ENCODE measurements at regions not wholly inside any gene's neighbourhood (a gene's known extent, or its start where the extent isn't known, plus 50 kb on each side); places are given as distances from the start of the nearest gene placed in this dataset.

- no peaks in the 10 kb centered on the region for H3K79me2 ChIP-seq (ENCODE audit: low read length)
- intact Hi-C loops (cut with micrococcal nuclease), result no loop called here
- no peaks in the 10 kb centered on the region for H3F3A ChIP-seq (ENCODE audit: low read length, unreplicated experiment)
- no peaks in the 10 kb centered on the region for H3K9me3 ChIP-seq (ENCODE audit: low read length)
- no peak overlapping the region for H3K9ac ChIP-seq (ENCODE audit: low read length)
- H4K20me1 ChIP-seq (ENCODE audit: low read length), result no peaks in the 10 kb centered on the region
- no peak overlapping the region for H3K27ac ChIP-seq (ENCODE audit: low read length)
- no peaks in the 10 kb centered on the region for H3K36me3 ChIP-seq (ENCODE audit: low read depth, low read length)
- no peaks in the 10 kb centered on the region for H3K4me1 ChIP-seq (ENCODE audit: insufficient read depth, low read length)
- ATAC-seq, result no peak
- BruUV-seq (replicated peaks), result no TSS peak
- POLR2A ChIA-PET (ENCODE audit: unreplicated experiment), result no interaction called here
- no peaks in the 10 kb centered on the region for H3K9me2 ChIP-seq (replicated peaks; ENCODE audit: low read length)
- DNase-seq, result no peak
- H2AFZ ChIP-seq (ENCODE audit: low read length), result no peak overlapping the region
- CTCF ChIA-PET, result no interaction called here
- H3K27me3 ChIP-seq (ENCODE audit: low read length), result no peaks in the 10 kb centered on the region
- TF ChIP-seq EZH2 (IDR thresholded peaks at IDR 0.05; ENCODE audit: low read length, unreplicated experiment), result no peak
- TF ChIP-seq CTCF (conservative IDR thresholded peaks at IDR 0.05; ENCODE audit: low read depth, low read length), result no peak
- TF ChIP-seq EZH2phosphoT487 (IDR thresholded peaks at IDR 0.05; ENCODE audit: borderline replicate concordance, low read length), result no peak
- no peak overlapping the region for H3K4me3 ChIP-seq (ENCODE audit: low read length)
- H3K4me2 ChIP-seq (ENCODE audit: low read length), result no peak overlapping the region
These were observed 1483.0 kb downstream of the CDH8 start for GRCh38 chr16:60553090-60553757.

- ATAC-seq (no peak), DNase-seq (no peak)
- H3K4me1 ChIP-seq (ENCODE audit: insufficient read depth, low read length), result no peaks in the 10 kb centered on the region
- H3F3A ChIP-seq (ENCODE audit: low read length, unreplicated experiment), result no peaks in the 10 kb centered on the region
- H3K27me3 ChIP-seq (ENCODE audit: low read length), result no peaks in the 10 kb centered on the region
- no peak overlapping the region for H2AFZ ChIP-seq (ENCODE audit: low read length)
- no peak overlapping the region for H3K27ac ChIP-seq (ENCODE audit: low read length)
- H3K4me2 ChIP-seq (ENCODE audit: low read length), result no peak overlapping the region
- no peaks in the 10 kb centered on the region for H3K79me2 ChIP-seq (ENCODE audit: low read length)
- H3K4me3 ChIP-seq (ENCODE audit: low read length), result no peak overlapping the region
- H3K36me3 ChIP-seq (ENCODE audit: low read depth, low read length), result no peaks in the 10 kb centered on the region
- no peaks in the 10 kb centered on the region for H3K9me3 ChIP-seq (ENCODE audit: low read length)
- no peak overlapping the region for H3K9ac ChIP-seq (ENCODE audit: low read length)
- no peaks in the 10 kb centered on the region for H4K20me1 ChIP-seq (ENCODE audit: low read length)
- no peaks in the 10 kb centered on the region for H3K9me2 ChIP-seq (replicated peaks; ENCODE audit: low read length)
- intact Hi-C loops (cut with micrococcal nuclease), result no loop called here
- TF ChIP-seq CTCF (conservative IDR thresholded peaks at IDR 0.05; ENCODE audit: low read depth, low read length) (no peak), EZH2 (IDR thresholded peaks at IDR 0.05; ENCODE audit: low read length, unreplicated experiment) (no peak), EZH2phosphoT487 (IDR thresholded peaks at IDR 0.05; ENCODE audit: borderline replicate concordance, low read length) (no peak)
- POLR2A ChIA-PET (ENCODE audit: unreplicated experiment), result no interaction called here
- BruUV-seq (replicated peaks), result no TSS peak
- CTCF ChIA-PET, result no interaction called here
These were observed 1494.7 kb downstream of the CDH8 start for GRCh38 chr16:60541535-60541934.

GRCh38 chr16:60510941-60511340 lies 1525.3 kb downstream of the CDH8 start:
- TF ChIP-seq EZH2 (IDR thresholded peaks at IDR 0.05; ENCODE audit: low read length, unreplicated experiment), result no peak
- no peak for TF ChIP-seq EZH2phosphoT487 (IDR thresholded peaks at IDR 0.05; ENCODE audit: borderline replicate concordance, low read length)
- no peak for TF ChIP-seq CTCF (conservative IDR thresholded peaks at IDR 0.05; ENCODE audit: low read depth, low read length)
- no TSS peak for BruUV-seq (replicated peaks)
- ChIA-PET CTCF (no interaction called here), POLR2A (ENCODE audit: unreplicated experiment) (no interaction called here)
- intact Hi-C loops (cut with micrococcal nuclease), result no loop called here
- Histone ChIP-seq H3K9ac (ENCODE audit: low read length) (no peak overlapping the region), H3K36me3 (ENCODE audit: low read depth, low read length) (no peaks in the 10 kb centered on the region), H3K79me2 (ENCODE audit: low read length) (no peaks in the 10 kb centered on the region), H3K9me2 (replicated peaks; ENCODE audit: low read length) (no peaks in the 10 kb centered on the region), H4K20me1 (ENCODE audit: low read length) (no peaks in the 10 kb centered on the region), H3K27ac (ENCODE audit: low read length) (no peak overlapping the region), H3K4me1 (ENCODE audit: insufficient read depth, low read length) (no peaks in the 10 kb centered on the region), H3K27me3 (ENCODE audit: low read length) (no peaks in the 10 kb centered on the region), H2AFZ (ENCODE audit: low read length) (no peak overlapping the region), H3K4me2 (ENCODE audit: low read length) (no peak overlapping the region), H3K9me3 (ENCODE audit: low read length) (no peaks in the 10 kb centered on the region), H3K4me3 (ENCODE audit: low read length) (no peak overlapping the region), H3F3A (ENCODE audit: low read length, unreplicated experiment) (no peaks in the 10 kb centered on the region)
- DNase-seq, result no peak
- ATAC-seq, result no peak

All from PC-3 (cell line).